ENCODE measurements at regions not wholly inside any gene's neighbourhood (a gene's known extent, or its start where the extent isn't known, plus 50 kb on each side); places are given as distances from the start of the nearest gene placed in this dataset.
A peak's percentile ranks its signal among the peaks of the same experiment; 100 is the strongest.

DNA sequence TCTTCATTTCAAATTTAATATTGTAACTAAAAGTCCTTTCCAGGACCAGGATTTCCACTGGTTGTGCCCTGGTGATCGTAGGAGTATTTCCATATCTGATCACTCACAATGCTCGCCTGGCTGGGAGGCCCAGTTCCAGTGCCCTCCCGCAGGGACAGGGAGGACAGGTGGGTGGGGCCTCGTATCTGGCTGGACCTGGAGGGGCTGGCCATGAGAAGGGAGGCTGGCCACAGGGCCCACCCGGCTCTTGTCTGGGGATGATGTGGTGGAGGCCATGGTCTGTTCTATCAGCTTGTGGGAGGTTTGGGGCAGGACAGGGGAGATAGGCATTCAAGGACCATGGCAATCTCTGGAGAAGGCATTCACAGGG is 286.4 kb downstream of the GADD45G start:
- TF ChIP-seq, protein P1, sequence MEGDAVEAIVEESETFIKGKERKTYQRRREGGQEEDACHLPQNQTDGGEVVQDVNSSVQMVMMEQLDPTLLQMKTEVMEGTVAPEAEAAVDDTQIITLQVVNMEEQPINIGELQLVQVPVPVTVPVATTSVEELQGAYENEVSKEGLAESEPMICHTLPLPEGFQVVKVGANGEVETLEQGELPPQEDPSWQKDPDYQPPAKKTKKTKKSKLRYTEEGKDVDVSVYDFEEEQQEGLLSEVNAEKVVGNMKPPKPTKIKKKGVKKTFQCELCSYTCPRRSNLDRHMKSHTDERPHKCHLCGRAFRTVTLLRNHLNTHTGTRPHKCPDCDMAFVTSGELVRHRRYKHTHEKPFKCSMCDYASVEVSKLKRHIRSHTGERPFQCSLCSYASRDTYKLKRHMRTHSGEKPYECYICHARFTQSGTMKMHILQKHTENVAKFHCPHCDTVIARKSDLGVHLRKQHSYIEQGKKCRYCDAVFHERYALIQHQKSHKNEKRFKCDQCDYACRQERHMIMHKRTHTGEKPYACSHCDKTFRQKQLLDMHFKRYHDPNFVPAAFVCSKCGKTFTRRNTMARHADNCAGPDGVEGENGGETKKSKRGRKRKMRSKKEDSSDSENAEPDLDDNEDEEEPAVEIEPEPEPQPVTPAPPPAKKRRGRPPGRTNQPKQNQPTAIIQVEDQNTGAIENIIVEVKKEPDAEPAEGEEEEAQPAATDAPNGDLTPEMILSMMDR (IDR thresholded peaks at IDR 0.05; ENCODE audit: extremely low read depth, low read depth, low read length) = no peak
- no peaks in the 10 kb centered on the region for H3K79me2 ChIP-seq (ENCODE audit: insufficient read depth, low read length)
- no peaks in the 10 kb centered on the region for H3K4me1 ChIP-seq (ENCODE audit: insufficient read depth, low read length)

DNA sequence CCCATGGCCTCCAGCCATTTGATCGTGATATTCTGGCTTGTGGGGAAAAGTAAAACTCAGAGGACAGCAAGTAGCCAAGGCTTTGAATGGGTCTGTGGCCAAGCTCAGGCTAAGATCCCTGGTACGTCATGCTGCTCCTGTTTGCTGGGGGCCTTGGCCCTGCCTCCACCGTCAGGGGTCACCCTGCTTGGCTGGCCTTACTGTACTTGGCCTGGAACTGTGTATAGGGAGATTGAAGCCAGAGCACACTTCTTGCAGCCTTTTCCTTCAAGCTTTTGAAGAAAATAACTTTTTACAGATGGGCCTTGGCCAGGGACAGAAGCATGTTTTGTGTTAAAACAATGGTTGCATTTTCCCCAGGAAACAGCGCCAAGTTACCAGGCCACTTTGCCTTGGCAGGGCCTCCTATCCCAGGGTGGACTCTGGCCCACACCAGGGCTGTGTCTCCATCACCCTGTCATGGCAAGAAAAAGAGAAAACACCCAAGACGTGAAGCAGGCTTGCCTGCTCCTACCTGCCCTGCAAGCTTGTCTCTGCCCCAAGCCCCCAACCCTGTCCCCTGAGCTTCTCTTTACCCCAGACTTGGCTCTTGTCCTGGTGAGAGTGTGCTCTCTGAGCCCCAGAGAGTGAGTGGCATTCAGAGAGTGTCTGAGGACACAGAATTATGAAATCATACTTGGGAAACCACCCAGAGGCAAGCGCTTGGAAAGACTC is 286.9 kb downstream of the GADD45G start:
- no peaks in the 10 kb centered on the region for H3K4me1 ChIP-seq (ENCODE audit: insufficient read depth, low read length)
- H3K79me2 ChIP-seq (ENCODE audit: insufficient read depth, low read length) = no peaks in the 10 kb centered on the region
- no peak overlapping the region for H3K27ac ChIP-seq (ENCODE audit: low read depth, low read length)
- H3K36me3 ChIP-seq (ENCODE audit: insufficient read depth, low read length) = no peaks in the 10 kb centered on the region
- no peak overlapping the region for H3K4me2 ChIP-seq (ENCODE audit: insufficient read depth, low read length)
- H4K20me1 ChIP-seq (ENCODE audit: insufficient read depth, low read length) = no peaks in the 10 kb centered on the region
- H2AFZ ChIP-seq (ENCODE audit: low read length) = no peak overlapping the region
- H3K4me3 ChIP-seq (ENCODE audit: insufficient read depth, low read length) = no peak overlapping the region
- H3K27me3 ChIP-seq (ENCODE audit: insufficient read depth, low read length) = no peaks in the 10 kb centered on the region
- DNase-seq (ENCODE audit: insufficient read length, low spot score, missing footprints) = peak; percentile 39
- TF ChIP-seq, protein P1 (IDR thresholded peaks at IDR 0.05; ENCODE audit: extremely low read depth, low read depth, low read length) = no peak
- no peaks in the 10 kb centered on the region for H3K9me3 ChIP-seq (ENCODE audit: low read depth, low read length)

More for the DNA sequence above, 286.4 kb downstream of the GADD45G start:
- H3K36me3 ChIP-seq (ENCODE audit: insufficient read depth, low read length) = no peaks in the 10 kb centered on the region
- no peak overlapping the region for H3K27ac ChIP-seq (ENCODE audit: low read depth, low read length)
- H3K4me2 ChIP-seq (ENCODE audit: insufficient read depth, low read length) = no peak overlapping the region
- DNase-seq (ENCODE audit: insufficient read length, low spot score, missing footprints) = no peak
- H3K9me3 ChIP-seq (ENCODE audit: low read depth, low read length) = no peaks in the 10 kb centered on the region
- no peaks in the 10 kb centered on the region for H3K27me3 ChIP-seq (ENCODE audit: insufficient read depth, low read length)
- no peak overlapping the region for H3K4me3 ChIP-seq (ENCODE audit: insufficient read depth, low read length)
- H2AFZ ChIP-seq (ENCODE audit: low read length) = no peak overlapping the region
- H4K20me1 ChIP-seq (ENCODE audit: insufficient read depth, low read length) = no peaks in the 10 kb centered on the region

DNA sequence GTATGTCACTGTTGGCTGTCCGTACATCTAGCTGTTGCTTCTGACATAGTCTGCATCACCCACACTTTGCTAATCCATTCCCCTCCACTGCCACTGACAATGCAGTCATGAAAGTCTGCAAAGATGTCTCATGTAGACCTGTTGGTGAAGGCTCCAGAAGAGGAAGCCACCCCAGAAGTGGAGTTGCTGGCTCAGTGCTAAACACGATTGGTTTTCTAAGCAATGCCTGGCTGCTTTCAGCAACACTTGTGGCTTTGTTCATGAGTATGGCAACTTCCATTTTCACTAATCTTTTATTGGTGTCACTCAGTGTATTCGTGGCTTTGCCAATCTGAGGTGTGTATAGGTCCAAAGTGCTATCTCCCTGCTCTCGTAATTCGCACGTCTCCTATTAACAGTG is 288.1 kb downstream of the GADD45G start:
- Histone ChIP-seq H3K9me3 (ENCODE audit: low read depth, low read length) (no peaks in the 10 kb centered on the region), H3K4me1 (ENCODE audit: insufficient read depth, low read length) (no peaks in the 10 kb centered on the region), H3K27me3 (ENCODE audit: insufficient read depth, low read length) (no peaks in the 10 kb centered on the region), H4K20me1 (ENCODE audit: insufficient read depth, low read length) (no peaks in the 10 kb centered on the region), H3K4me3 (ENCODE audit: insufficient read depth, low read length) (no peak overlapping the region), H3K27ac (ENCODE audit: low read depth, low read length) (no peak overlapping the region), H3K36me3 (ENCODE audit: insufficient read depth, low read length) (no peaks in the 10 kb centered on the region), H3K4me2 (ENCODE audit: insufficient read depth, low read length) (no peak overlapping the region), H2AFZ (ENCODE audit: low read length) (no peak overlapping the region), H3K79me2 (ENCODE audit: insufficient read depth, low read length) (no peaks in the 10 kb centered on the region)
- no peak for DNase-seq (ENCODE audit: insufficient read length, low spot score, missing footprints)
- TF ChIP-seq, protein P1 (IDR thresholded peaks at IDR 0.05; ENCODE audit: extremely low read depth, low read depth, low read length) = no peak

DNA sequence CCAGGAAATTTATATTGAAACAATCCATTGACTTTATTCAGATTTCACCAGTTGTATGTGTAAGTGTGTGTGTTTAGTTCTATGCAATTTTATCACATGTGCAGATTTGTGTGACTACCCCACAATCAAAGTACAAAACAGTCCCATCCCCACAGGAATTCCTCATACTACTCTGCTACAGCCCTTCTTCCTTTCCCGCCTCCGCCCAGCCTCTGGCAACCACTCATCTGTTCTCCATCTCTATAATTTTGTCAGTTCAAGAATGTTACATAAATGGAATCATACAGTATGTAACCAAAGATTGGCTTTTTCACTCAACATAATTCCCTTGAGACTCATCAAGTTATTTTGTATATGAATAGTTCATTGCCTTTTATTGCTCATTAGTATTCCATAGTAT is 289.1 kb downstream of the GADD45G start:
- H3K36me3 ChIP-seq (ENCODE audit: insufficient read depth, low read length) = no peaks in the 10 kb centered on the region
- H3K27ac ChIP-seq (ENCODE audit: low read depth, low read length) = no peak overlapping the region
- no peak overlapping the region for H3K4me2 ChIP-seq (ENCODE audit: insufficient read depth, low read length)
- TF ChIP-seq, protein P1 (IDR thresholded peaks at IDR 0.05; ENCODE audit: extremely low read depth, low read depth, low read length) = no peak
- no peak overlapping the region for H2AFZ ChIP-seq (ENCODE audit: low read length)
- no peaks in the 10 kb centered on the region for H4K20me1 ChIP-seq (ENCODE audit: insufficient read depth, low read length)
- no peaks in the 10 kb centered on the region for H3K27me3 ChIP-seq (ENCODE audit: insufficient read depth, low read length)
- H3K9me3 ChIP-seq (ENCODE audit: low read depth, low read length) = no peaks in the 10 kb centered on the region
- no peaks in the 10 kb centered on the region for H3K4me1 ChIP-seq (ENCODE audit: insufficient read depth, low read length)
- DNase-seq (ENCODE audit: insufficient read length, low spot score, missing footprints) = no peak
- H3K4me3 ChIP-seq (ENCODE audit: insufficient read depth, low read length) = no peak overlapping the region
- no peaks in the 10 kb centered on the region for H3K79me2 ChIP-seq (ENCODE audit: insufficient read depth, low read length)
